A549 (cell line): ENCODE measurements at regions not wholly inside any gene's neighbourhood (a gene's known extent, or its start where the extent isn't known, plus 50 kb on each side); places are given as distances from the start of the nearest gene placed in this dataset.

ENCODE experiments used
- ATAC-seq, 2 experiments: fragments of 200-7000 bp in 1 of 2; fragments of >200 bp in 1 of 2; cut with Nextera tagmentation in 1 of 2; cut with Tn5 transposase in 1 of 2; 3 replicates each; pipeline versions ENCODE4 v1.8.0 to v1.9.1; 2018 to 2020; ENCODE audit warnings: mild to moderate bottlenecking in 1 of 2, moderate library complexity in 1 of 2
- CTCF ChIA-PET: fragments of 300-600 bp; sonication (Branson Sonifier 250); formaldehyde crosslinking; extraction: SDS; loops from one replicate; lab custom pipeline; 2021; ENCODE audit warnings: antibody characterized with exemption, inconsistent platforms; lab: Yijun Ruan, JAX
- POLR2A ChIA-PET: fragments of 350-600 bp; formaldehyde crosslinking; extraction: SDS; loops from one replicate; lab custom pipeline; 2021; ENCODE audit warnings: antibody characterized with exemption, inconsistent platforms; lab: Yijun Ruan, JAX
- DNase-seq, 2 experiments: peaks; one replicate each; pipeline versions ENCODE4 v3.0.0 to v3.0.0-alpha.2; 2011 to 2016; ENCODE audit warnings: low read depth in 1 of 2, low spot score in 1 of 2
- FAIRE-seq: peaks from 2 replicates; lab custom pipeline; 2011; peaks lifted over from hg19 to GRCh38; lab: Jason Lieb, UNC
- H3K27ac ChIP-seq, 2 experiments: fragments of >200 bp; sonication (Bioruptor Twin); formaldehyde crosslinking; 3 replicates each; pipeline ENCODE4 v1.5.1; 2016 to 2017
- H3K4me1 ChIP-seq: fragments of >200 bp; sonication (Bioruptor Twin); formaldehyde crosslinking; 3 replicates; pipeline ENCODE4 v1.6.1; 2016
- H3K4me2 ChIP-seq: fragments of >200 bp; sonication (Bioruptor Twin); formaldehyde crosslinking; 3 replicates; pipeline ENCODE4 v1.6.1; 2016
- H3K4me3 ChIP-seq: fragments of >200 bp; sonication (Bioruptor Twin); formaldehyde crosslinking; 3 replicates; pipeline ENCODE4 v1.5.1; 2016
- H3K9me3 ChIP-seq: fragments of >200 bp; sonication (Bioruptor Twin); formaldehyde crosslinking; 3 replicates; pipeline ENCODE4 v1.6.1; 2016
- CBX8 ChIP-seq: fragments of 200-600 bp; sonication (generic); IDR thresholded peaks from 2 replicates; pipeline ENCODE4 v1.6.1; 2016
- CHD4 ChIP-seq: fragments of 200-600 bp; sonication (generic); IDR thresholded peaks from 2 replicates; pipeline ENCODE4 v1.6.1; 2016; ENCODE audit warnings: antibody characterized with exemption, mild to moderate bottlenecking, borderline replicate concordance
- EHF ChIP-seq: fragments of 250-450 bp; sonication (Bioruptor Pico); IDR thresholded peaks from 2 replicates; pipeline ENCODE4 v1.5.0; 2020; ENCODE audit warnings: mild to moderate bottlenecking
- EHMT2 ChIP-seq: fragments of 200-600 bp; sonication (generic); IDR thresholded peaks from 2 replicates; pipeline ENCODE4 v1.6.1; 2016; ENCODE audit warnings: antibody characterized with exemption, low read depth, mild to moderate bottlenecking, moderate library complexity
- ESRRA ChIP-seq: fragments of 150-350 bp; IDR thresholded peaks from 2 replicates; pipeline ENCODE4 v1.6.1; 2014; ENCODE audit warnings: mild to moderate bottlenecking, low read length, borderline replicate concordance
- FOSB ChIP-seq: fragments of 250-450 bp; sonication (Bioruptor Pico); IDR thresholded peaks from 2 replicates; pipeline ENCODE4 v1.5.0; 2020; ENCODE audit warnings: mild to moderate bottlenecking, moderate library complexity
- FOSL2 ChIP-seq, 2 experiments: fragments of 450-650 bp in 1 of 2; fragments of >200 bp in 1 of 2; sonication (Bioruptor Twin) in 1 of 2; formaldehyde crosslinking; IDR thresholded peaks; 2 replicates each; pipeline versions ENCODE4 v1.5.0 to v1.6.1; 2016 to 2020; ENCODE audit warnings: mild to moderate bottlenecking in 1 of 2, moderate library complexity in 1 of 2
- FOXS1 ChIP-seq: fragments of 250-450 bp; sonication (Bioruptor Pico); IDR thresholded peaks from 2 replicates; pipeline ENCODE4 v1.5.0; 2020; ENCODE audit warnings: mild to moderate bottlenecking, moderate library complexity
- GATA3 ChIP-seq: IDR thresholded peaks from 2 replicates; pipeline ENCODE4 v1.6.1; 2012; ENCODE audit warnings: borderline replicate concordance
- HDAC2 ChIP-seq: fragments of 200-600 bp; sonication (generic); IDR thresholded peaks from 2 replicates; pipeline ENCODE4 v1.6.1; 2016
- HOXB13 ChIP-seq: fragments of 250-450 bp; sonication (Bioruptor Pico); IDR thresholded peaks from 2 replicates; pipeline ENCODE4 v1.5.0; 2020; ENCODE audit warnings: low read depth, mild to moderate bottlenecking, moderate library complexity
- KDM1A ChIP-seq: fragments of 200-600 bp; sonication (generic); IDR thresholded peaks from 2 replicates; pipeline ENCODE4 v1.6.1; 2016; ENCODE audit warnings: low read depth, mild to moderate bottlenecking
- NPAS2 ChIP-seq: fragments of 250-450 bp; sonication (Bioruptor Pico); IDR thresholded peaks from 2 replicates; pipeline ENCODE4 v1.8.0; 2022; ENCODE audit warnings: mild to moderate bottlenecking, moderate library complexity, borderline replicate concordance
- PHF8 ChIP-seq: fragments of 200-600 bp; sonication (generic); IDR thresholded peaks from 2 replicates; pipeline ENCODE4 v1.6.1; 2016; ENCODE audit warnings: low read depth, mild to moderate bottlenecking, antibody characterized with exemption, moderate library complexity, borderline replicate concordance
- POLR2A ChIP-seq: IDR thresholded peaks from 2 replicates; pipeline ENCODE4 v1.6.1; 2012; ENCODE audit warnings: mild to moderate bottlenecking, low read length
- POLR2AphosphoS2 ChIP-seq: conservative IDR thresholded peaks from 2 replicates; pipeline ENCODE4 v1.6.1; 2012; ENCODE audit warnings: low read length, improper control_type of control experiment, inconsistent platforms
- RARB ChIP-seq: fragments of 250-450 bp; sonication (Bioruptor Pico); IDR thresholded peaks from 2 replicates; pipeline ENCODE4 v1.8.0; 2021; ENCODE audit warnings: mild to moderate bottlenecking, moderate library complexity
- RCOR1 ChIP-seq: fragments of 150-350 bp; IDR thresholded peaks from 2 replicates; pipeline ENCODE4 v1.6.1; 2014; ENCODE audit warnings: antibody characterized with exemption, low read length, low read depth
- RNF2 ChIP-seq: fragments of 200-600 bp; sonication (generic); IDR thresholded peaks from 2 replicates; pipeline ENCODE4 v1.6.1; 2016; ENCODE audit warnings: low read depth, mild to moderate bottlenecking, antibody characterized with exemption, moderate library complexity, borderline replicate concordance
- SMC3 ChIP-seq: fragments of >200 bp; sonication (Bioruptor Twin); formaldehyde crosslinking; IDR thresholded peaks from 3 replicates; pipeline ENCODE4 v1.6.1; 2018; ENCODE audit warnings: inconsistent platforms
- SREBF2 ChIP-seq: fragments of 450-650 bp; IDR thresholded peaks from 2 replicates; pipeline ENCODE4 v1.6.1; 2014; ENCODE audit warnings: mild to moderate bottlenecking, moderate library complexity
- ZNF302 ChIP-seq: fragments of 250-450 bp; sonication (Bioruptor Pico); IDR thresholded peaks from 2 replicates; pipeline ENCODE4 v1.9.0; 2021; ENCODE audit warnings: inconsistent platforms, mild to moderate bottlenecking, moderate library complexity
- WGBS: methylation state at CpG from one replicate; pipeline ENCODE4 v1.1.6; 2017; ENCODE audit errors: missing lambda C conversion rate; 5-methylcytosine and 5-hydroxymethylcytosine counted together
- TF ChIP-seq, protein P1 (sequence below): fragments of 200-600 bp; sonication (generic); IDR thresholded peaks from 2 replicates; pipeline ENCODE4 v1.6.1; 2016; ENCODE audit warnings: antibody characterized with exemption, mild to moderate bottlenecking, moderate library complexity
- TF ChIP-seq, protein P2 (sequence below): IDR thresholded peaks from 2 replicates; pipeline ENCODE4 v1.6.1; 2012
- TF ChIP-seq, protein P3 (sequence below): IDR thresholded peaks from 2 replicates; pipeline ENCODE4 v1.6.1; 2012
- TF ChIP-seq, protein P4 (sequence below): fragments of >200 bp; sonication (Bioruptor Twin); formaldehyde crosslinking; IDR thresholded peaks from 3 replicates; pipeline ENCODE4 v1.5.1; 2016

DNA sequence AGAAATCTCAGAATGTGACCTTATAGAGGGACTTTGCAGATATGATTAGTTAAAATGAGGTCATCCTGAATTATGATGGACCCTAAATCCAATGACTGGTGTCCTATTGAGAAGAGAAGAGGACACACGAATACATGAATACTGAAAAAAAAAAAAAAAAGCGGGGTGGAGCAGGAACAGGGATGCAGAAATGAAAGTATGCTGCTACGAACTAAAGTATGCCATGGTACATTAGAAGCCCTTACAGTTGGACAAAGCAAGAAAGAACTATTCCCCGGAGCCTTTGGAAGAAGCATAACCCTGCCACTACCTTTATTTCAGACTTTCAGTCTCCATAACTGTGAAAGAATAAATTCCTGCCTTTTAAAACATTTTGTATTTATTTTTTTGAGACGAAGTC lies 557.9 kb upstream of the NCAM2 start:
- Histone ChIP-seq H3K27ac (no peak overlapping the region), H3K4me1 (no peaks in the 10 kb centered on the region), H3K4me2 (no peak overlapping the region)
- CTCF ChIA-PET: no interaction called here
- ATAC-seq: no peak
- TF ChIP-seq, protein P1, sequence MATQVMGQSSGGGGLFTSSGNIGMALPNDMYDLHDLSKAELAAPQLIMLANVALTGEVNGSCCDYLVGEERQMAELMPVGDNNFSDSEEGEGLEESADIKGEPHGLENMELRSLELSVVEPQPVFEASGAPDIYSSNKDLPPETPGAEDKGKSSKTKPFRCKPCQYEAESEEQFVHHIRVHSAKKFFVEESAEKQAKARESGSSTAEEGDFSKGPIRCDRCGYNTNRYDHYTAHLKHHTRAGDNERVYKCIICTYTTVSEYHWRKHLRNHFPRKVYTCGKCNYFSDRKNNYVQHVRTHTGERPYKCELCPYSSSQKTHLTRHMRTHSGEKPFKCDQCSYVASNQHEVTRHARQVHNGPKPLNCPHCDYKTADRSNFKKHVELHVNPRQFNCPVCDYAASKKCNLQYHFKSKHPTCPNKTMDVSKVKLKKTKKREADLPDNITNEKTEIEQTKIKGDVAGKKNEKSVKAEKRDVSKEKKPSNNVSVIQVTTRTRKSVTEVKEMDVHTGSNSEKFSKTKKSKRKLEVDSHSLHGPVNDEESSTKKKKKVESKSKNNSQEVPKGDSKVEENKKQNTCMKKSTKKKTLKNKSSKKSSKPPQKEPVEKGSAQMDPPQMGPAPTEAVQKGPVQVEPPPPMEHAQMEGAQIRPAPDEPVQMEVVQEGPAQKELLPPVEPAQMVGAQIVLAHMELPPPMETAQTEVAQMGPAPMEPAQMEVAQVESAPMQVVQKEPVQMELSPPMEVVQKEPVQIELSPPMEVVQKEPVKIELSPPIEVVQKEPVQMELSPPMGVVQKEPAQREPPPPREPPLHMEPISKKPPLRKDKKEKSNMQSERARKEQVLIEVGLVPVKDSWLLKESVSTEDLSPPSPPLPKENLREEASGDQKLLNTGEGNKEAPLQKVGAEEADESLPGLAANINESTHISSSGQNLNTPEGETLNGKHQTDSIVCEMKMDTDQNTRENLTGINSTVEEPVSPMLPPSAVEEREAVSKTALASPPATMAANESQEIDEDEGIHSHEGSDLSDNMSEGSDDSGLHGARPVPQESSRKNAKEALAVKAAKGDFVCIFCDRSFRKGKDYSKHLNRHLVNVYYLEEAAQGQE: no peak
- TF ChIP-seq PHF8: no peak
- TF ChIP-seq RNF2: no peak
- TF ChIP-seq CHD4: no peak
- TF ChIP-seq EHMT2: no peak
- no peak for TF ChIP-seq SMC3
- TF ChIP-seq HOXB13 (CRISPR knock-in tag): no peak
- TF ChIP-seq, protein P2, sequence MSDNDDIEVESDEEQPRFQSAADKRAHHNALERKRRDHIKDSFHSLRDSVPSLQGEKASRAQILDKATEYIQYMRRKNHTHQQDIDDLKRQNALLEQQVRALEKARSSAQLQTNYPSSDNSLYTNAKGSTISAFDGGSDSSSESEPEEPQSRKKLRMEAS: no peak
- TF ChIP-seq RARB (CRISPR knock-in tag): no peak
- TF ChIP-seq ZNF302 (CRISPR knock-in tag): no peak
- no peak for TF ChIP-seq POLR2AphosphoS2
- TF ChIP-seq GATA3: no peak
- TF ChIP-seq, all 56 proteins: peak for 0
- 5% methylated on average over 5 of the region's 5 CpGs for WGBS
- Histone ChIP-seq H3K4me3 (no peak overlapping the region), H3K9me3 (no peaks in the 10 kb centered on the region)
- FAIRE-seq (no peak), DNase-seq (no peak)
- POLR2A ChIA-PET: no interaction called here

DNA sequence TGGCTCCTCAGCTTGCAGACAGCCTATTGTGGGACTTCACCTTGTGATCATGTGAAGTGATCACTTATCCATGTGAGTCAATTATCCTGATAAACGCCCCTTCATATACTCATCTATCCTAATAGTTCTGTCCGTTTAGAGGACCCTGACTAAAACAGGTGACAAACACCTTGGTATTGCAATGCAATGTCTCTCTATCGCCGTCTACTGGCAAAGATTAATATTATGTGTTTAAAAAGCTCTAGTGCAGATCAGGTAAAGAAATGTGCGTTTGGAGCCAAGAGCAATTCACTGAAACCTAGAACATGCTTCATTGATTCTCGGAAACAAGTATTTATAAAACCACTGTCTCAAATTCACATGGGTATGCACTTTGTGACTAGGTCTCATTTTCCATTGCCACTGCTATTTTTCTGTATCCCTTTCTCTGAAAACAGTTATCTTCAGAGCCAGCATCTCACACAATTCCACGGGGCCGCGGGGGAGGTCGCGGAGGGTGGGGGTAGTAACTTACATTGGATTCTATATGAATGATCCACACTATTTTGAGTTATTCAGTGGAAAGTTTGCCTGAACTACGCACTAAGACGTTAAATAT lies 554.6 kb upstream of the NCAM2 start:
- no peak overlapping the region for H3K27ac ChIP-seq
- ATAC-seq: no peak
- WGBS: 28% methylated on average over 13 of the region's 13 CpGs
- TF ChIP-seq, protein P3, sequence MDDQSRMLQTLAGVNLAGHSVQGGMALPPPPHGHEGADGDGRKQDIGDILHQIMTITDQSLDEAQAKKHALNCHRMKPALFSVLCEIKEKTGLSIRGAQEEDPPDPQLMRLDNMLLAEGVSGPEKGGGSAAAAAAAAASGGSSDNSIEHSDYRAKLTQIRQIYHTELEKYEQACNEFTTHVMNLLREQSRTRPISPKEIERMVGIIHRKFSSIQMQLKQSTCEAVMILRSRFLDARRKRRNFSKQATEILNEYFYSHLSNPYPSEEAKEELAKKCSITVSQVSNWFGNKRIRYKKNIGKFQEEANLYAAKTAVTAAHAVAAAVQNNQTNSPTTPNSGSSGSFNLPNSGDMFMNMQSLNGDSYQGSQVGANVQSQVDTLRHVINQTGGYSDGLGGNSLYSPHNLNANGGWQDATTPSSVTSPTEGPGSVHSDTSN: no peak
- TF ChIP-seq FOSL2 (IDR thresholded peaks at IDR 0.05) (no peak), FOSL2 (CRISPR knock-in tag; IDR thresholded peaks at IDR 0.05) (no peak), FOSB (CRISPR knock-in tag) (no peak), EHMT2 (no peak), POLR2A (no peak), KDM1A (no peak), CHD4 (no peak)
- TF ChIP-seq, protein P2: no peak
- TF ChIP-seq, all 56 proteins: peak for 0
- no peaks in the 10 kb centered on the region for H3K4me1 ChIP-seq
- H3K4me2 ChIP-seq: no peak overlapping the region
- no peak for FAIRE-seq
- no peak overlapping the region for H3K4me3 ChIP-seq
- CTCF ChIA-PET: interaction anchor here (1.0 kb wide), 1 partner anchor 39 kb away, joined by 5 read pairs; no protein-coding TSS in a partner anchor
- DNase-seq: peak in 1 of 2 experiments; percentile 1
- POLR2A ChIA-PET: no interaction called here
- H3K9me3 ChIP-seq: no peaks in the 10 kb centered on the region

DNA sequence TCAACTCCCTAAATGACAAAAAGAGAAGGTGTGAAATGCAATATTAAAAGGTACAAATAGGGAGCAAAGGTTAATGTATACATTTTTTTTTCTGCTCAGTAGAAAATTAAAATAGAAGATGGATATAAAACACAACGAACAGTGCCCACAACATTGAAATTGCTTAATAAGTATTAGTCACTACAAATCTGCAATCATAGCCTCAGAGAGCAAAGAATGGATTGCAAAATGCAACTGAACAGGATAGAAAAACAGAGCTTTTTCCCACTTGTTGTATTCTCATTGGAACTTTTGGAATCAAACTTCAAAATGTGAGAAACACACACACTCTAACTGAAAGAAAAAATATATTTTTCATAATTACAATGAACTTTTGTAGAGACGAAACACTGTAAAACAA lies 552.2 kb upstream of the NCAM2 start:
- FAIRE-seq (no peak), DNase-seq (no peak), ATAC-seq (no peak)
- ChIA-PET CTCF (no interaction called here), POLR2A (no interaction called here)
- no peak overlapping the region for H3K4me2 ChIP-seq
- TF ChIP-seq HDAC2 (no peak), NPAS2 (CRISPR knock-in tag) (no peak), ESRRA (no peak), RCOR1 (no peak), FOXS1 (CRISPR knock-in tag) (no peak), SREBF2 (no peak), EHMT2 (no peak), ZNF302 (CRISPR knock-in tag) (no peak), CBX8 (no peak), FOSL2 (IDR thresholded peaks at IDR 0.05) (no peak), FOSL2 (CRISPR knock-in tag; IDR thresholded peaks at IDR 0.05) (no peak), EHF (CRISPR knock-in tag) (no peak)
- TF ChIP-seq, protein P4, sequence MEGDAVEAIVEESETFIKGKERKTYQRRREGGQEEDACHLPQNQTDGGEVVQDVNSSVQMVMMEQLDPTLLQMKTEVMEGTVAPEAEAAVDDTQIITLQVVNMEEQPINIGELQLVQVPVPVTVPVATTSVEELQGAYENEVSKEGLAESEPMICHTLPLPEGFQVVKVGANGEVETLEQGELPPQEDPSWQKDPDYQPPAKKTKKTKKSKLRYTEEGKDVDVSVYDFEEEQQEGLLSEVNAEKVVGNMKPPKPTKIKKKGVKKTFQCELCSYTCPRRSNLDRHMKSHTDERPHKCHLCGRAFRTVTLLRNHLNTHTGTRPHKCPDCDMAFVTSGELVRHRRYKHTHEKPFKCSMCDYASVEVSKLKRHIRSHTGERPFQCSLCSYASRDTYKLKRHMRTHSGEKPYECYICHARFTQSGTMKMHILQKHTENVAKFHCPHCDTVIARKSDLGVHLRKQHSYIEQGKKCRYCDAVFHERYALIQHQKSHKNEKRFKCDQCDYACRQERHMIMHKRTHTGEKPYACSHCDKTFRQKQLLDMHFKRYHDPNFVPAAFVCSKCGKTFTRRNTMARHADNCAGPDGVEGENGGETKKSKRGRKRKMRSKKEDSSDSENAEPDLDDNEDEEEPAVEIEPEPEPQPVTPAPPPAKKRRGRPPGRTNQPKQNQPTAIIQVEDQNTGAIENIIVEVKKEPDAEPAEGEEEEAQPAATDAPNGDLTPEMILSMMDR: no peak
- no peak overlapping the region for H3K4me3 ChIP-seq
- H3K9me3 ChIP-seq: no peaks in the 10 kb centered on the region
- WGBS: 2% methylated on average over 2 of the region's 2 CpGs
- no peak overlapping the region for H3K27ac ChIP-seq
- H3K4me1 ChIP-seq: no peaks in the 10 kb centered on the region
